ENCODE measurements at regions not wholly inside any gene's neighbourhood (a gene's known extent, or its start where the extent isn't known, plus 50 kb on each side); places are given as distances from the start of the nearest gene placed in this dataset.

DNA sequence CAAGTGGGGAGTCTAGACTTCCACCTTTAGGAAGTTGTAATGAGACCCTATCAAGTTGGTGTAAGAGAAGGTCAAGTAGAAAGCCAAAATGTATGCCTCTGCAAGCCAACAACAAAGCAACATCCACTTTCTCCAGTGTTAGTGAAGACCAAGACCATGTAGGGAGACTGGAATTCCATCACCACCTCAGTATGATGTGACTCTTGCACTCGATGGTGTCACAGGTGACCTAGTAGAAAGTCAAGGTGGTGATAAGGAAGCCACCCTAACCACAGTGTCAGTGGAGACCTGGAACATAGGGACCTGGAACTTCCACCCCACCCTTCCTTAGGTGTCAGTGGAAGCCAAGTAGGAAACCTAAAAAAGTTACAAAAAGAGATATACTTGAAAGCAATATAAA is 278.1 kb upstream of the KCNMB2 start:
- DNase-seq, result no peak

DNA sequence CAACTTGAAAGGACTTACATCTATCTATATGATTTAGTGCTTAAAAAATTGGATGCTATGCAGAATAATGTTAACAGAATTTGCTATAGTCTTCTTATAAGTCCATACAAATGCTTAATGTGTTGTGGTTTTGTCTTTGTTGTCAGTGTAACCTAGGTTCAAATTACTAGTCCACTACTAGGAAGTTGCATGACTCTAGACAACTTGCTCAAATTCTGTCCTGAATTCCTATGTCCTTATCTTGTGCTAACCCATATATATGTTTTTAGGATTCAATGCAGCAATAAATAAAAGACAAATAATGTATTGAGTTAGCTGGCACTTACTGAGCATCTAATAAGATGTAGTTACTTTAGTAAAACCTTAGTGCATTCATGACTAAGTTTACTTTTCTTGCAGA is 276.5 kb upstream of the KCNMB2 start:
- DNase-seq, result no peak

DNA sequence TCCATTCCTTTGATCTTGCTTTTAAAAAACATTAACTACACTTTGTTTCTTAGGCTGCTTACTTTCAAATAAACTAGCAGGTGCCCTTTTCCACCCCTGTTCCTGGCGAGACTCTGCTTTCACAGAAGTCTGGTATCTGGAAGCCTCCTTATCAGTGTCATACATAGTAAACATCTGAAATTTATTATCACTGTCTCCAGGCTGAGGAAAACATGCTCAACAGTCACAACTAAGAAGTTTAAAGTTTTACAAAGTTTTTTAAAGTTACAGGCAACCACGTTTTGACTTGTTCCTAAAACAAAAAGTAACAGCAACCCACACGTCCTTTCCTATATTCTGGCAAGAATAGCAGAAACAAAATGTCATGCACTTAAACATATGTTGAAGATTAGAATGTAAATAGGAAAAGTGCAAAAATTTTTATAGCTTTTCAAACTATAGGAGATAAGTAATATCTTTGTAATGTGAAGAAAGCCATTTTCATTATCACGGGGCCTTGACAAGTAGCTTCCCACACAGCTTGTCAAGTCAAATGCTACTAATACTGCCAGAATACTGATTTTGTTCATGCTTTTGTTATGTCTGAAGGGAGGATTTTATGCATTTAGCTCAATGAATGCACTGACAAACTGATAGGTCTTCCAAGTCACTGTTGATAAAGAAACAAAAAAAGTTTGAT is 275.2 kb upstream of the KCNMB2 start:
- DNase-seq, result no peak

DNA sequence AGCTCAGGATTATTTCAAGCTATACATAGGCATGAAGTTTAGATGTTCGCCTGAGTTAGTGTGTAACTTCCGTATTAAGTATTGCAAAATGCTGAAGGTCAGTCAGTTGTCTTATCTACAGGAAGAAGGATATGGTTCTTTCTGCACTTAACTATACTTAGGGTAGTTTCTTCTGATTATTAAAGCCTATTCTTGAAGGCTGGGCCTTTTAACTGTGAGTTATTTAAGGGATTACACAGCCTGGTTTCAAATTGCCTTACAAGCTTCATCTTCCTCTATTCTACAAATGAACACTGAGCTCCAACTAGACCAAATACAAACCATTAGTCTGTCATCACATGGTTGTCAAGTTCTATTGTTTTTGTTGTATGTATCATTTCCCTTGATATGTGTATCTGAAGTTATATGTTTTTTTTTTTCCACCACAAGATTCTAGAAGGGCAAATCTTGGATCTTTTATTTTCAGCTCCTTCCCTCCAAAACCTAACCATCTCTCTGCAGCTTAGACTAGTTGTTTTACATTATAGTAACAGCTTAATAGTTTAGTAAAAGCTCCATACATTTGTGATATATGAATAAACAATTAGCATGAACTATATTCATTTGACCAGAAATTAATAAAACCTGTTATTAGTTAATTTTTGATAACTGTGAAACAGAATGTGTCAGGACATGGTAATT is 272.9 kb upstream of the KCNMB2 start:
- no peak for DNase-seq

DNA sequence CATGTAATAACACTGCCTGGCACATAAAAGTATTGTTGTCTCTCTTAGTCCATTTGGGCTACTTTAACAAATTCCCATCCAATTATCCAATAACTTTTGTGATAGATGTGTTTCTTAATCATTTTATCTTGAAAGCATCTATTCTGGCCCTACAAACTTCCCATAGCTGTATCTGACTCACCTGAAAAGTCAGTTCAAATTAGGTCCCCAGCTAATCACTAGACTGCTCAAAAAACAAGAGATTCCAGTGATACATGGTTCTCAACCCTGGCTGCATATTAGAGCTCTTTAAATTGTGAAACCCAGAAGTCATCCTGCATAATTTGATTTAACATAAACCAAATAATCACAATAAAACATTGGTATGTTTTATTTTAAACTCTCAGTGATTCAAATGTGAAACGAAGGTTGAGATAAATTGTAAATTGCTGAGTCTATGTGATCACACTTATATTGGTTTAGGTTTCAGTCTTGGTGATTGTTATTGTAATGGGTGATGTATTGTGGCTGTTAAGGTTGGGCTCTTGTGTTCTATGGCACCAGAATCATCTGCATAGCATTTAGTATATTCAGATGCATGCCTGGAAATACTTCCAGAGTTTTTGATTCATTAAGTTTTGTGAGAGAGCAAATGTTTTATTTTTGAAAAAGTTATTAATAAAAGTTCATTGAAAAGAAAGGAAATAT is 268.9 kb upstream of the KCNMB2 start:
- DNase-seq, result no peak

DNA sequence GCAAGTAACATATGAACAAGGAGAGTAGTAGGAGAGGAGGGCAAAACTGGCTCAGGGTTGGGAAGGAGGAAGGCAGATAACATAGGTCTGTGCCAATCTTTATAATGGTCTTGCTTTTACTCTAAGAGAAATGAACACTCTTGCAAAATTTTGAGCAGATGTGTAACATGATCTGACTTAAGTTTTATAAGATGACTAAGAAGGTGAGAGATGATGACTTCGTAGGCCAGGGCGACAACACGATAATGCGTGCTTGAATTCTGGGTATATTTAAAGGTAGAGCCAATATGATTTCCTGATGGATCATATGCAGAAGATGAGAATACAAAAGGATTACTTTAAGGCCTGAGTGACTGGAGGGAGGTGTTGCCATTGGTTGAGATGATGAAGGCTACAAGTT is 265.4 kb upstream of the KCNMB2 start:
- no peak for DNase-seq

DNA sequence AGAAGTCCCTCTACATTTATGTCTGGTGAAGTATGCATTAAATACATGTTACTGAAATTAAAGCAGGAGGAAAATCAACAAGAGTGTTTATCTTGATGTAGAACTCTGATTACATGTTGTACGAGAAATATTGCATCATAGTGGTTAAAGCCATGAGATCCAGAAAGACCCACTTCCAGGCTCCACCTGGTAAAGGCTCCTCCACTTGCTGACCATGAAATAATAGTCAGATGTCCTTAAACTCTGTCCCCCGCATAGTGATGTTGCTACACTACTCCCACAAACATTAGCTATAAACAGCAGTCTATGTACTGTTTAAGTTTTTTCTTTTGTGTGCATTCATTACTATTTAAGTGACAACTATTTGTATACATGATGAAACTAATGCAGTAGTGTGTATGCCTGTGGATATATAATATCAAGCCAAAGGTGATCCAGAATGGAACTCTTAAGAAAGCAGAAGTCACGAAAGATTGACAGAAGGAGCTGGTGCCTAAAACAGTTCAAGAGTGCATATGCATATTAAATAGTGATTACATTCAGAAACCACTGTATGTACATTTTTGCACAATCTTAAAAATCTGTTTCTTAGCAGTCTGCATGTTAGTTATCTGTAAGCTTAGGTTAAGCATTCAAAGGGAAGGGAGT is 264.4 kb upstream of the KCNMB2 start:
- DNase-seq, result no peak

DNA sequence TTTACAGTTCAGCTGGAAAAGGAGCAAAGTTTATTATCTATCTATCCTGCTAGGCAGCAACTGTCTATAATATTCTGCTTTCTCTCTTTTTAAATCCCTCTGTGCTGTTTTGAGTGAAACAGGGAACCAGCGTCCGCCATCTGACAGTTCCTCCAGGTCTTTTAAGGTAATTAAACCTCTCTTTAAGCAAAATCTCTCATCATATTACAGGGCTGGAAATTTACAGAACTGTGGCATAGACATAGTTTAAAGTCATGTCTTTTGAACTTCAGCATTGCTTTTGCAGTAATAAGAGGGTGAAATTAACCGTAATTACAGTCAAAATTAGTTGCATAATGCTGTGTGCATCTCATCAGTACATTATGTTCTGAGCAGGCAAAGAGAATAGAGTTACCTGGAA is 263.4 kb upstream of the KCNMB2 start:
- no peak for DNase-seq

DNA sequence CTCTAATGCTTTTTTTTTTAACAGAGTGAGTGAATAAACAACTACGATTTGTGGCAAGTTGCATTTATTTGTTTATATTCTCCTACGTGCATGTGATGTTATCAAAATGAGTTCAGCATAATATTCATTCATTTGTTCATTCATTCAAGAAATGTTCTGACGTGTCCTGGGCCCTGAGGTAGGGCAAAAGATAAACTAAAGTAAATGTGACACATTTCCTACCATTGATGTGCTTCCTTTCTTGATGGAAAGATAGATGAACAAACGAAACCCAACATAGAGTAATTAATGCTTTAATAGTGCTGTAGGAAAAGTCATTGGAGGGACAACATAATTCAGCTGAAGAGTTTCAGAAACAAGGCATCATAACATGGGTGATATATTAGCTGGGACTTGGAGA is 261.5 kb upstream of the KCNMB2 start:
- DNase-seq, result no peak

DNA sequence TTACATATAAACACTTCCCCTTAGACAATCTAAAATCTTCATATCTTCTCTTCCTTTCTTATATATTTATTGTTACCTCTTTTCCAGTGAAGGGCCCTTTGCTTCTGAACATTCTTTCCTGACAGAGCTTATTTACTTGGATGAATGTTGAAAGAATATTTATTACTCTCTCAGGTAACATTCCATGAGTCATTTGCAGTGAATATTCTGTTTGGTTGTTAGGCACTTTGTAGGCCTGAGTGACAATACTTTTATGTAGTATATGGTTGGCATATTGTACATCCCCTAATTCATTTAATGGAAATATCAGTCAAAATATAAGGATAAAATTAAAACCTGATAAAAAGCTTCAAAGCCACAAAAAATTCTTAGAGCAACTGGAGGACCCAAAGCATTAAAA is 260.9 kb upstream of the KCNMB2 start:
- no peak for DNase-seq

DNA sequence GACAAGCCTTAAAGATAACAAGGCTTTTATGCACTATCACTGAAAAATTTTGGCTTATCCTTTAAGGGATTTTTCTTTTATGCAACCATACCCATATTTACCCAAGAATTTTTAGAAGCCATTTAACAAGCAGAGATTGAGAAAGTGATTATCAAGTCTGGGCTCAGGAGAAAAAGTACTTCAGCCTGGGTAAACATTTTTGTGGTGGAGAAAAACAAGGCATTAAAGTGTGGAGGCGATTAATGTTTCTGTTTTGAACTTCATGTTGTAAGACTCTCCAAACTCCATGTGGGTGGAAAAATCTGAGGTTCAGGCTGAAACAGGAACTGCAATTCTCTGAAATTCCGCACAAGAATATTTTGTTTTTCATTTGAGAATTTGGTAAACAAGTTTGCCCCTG is 260.4 kb upstream of the KCNMB2 start:
- no peak for DNase-seq

DNA sequence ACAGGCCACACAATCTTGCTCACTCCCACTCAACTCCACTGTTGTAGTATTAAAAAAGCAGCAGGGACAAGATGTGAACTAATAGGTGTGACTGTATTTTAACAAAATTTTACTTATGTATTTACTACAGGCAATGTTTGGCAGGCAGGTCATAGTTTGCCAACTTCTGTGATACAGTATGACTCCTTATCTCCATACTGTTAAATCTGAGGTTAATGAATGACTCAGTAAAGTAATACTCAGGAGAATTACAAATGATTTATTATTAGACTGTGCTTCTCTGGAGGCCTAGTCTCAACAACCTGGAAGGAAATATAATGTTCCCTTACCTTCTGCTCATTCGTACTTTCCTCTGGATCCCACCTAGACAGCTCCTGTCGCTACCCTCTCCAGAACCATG is 258.6 kb upstream of the KCNMB2 start:
- no peak for DNase-seq

DNA sequence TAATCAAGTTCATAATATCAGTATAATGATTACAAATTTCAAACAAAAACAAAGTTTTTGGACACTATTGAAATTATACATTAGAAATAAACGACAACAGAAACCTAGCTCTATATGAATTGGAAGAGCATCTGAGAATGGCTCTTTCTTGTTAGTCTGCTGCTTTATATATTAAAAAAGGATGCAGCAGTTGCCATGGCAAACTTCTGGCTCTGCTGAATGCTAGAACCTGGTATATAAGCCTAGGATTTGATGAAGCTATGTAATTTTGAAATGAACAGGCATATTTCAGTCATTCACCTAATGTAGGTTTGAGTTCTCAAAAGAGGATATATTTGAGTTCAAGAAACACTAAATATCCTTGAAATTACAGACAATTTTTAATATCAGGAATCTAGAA is 252.7 kb upstream of the KCNMB2 start:
- DNase-seq, result no peak

DNA sequence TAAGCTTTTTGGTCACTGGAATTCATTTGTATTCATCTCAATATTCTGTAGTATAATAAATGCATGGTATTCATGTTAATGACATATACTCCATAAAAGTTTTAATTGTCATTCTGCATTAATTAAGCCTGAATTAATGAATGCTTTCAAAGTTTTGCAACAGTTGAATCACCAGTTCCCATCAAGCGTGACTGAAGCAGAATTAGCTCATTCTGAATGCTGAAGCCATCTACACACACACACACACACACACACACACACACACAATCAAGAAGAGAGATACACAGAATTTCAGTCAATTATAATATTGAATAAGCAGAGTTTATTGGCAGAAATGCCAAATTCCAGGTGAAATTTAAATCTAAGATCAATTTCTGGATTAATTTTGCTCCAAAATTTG is 252.1 kb upstream of the KCNMB2 start:
- DNase-seq, result no peak

DNA sequence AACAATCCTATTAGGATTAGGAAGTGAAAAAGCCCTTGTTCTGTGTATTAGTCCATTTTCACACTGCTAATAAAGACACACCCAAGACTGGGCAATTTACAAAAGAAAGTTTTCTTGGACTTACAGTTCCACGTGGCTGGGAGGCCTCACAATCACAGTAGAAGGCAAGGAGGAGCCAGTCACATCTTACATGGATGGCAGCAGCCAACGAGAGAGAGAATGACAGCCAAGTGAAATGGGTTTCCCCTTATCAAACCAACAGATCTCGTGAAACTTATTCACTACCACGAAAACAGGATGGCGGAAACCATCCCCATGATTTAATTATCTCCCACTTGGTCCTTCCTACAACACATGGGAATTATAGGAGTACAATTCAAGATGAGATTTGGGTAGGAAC is 248.2 kb upstream of the KCNMB2 start:
- DNase-seq, result no peak

DNA sequence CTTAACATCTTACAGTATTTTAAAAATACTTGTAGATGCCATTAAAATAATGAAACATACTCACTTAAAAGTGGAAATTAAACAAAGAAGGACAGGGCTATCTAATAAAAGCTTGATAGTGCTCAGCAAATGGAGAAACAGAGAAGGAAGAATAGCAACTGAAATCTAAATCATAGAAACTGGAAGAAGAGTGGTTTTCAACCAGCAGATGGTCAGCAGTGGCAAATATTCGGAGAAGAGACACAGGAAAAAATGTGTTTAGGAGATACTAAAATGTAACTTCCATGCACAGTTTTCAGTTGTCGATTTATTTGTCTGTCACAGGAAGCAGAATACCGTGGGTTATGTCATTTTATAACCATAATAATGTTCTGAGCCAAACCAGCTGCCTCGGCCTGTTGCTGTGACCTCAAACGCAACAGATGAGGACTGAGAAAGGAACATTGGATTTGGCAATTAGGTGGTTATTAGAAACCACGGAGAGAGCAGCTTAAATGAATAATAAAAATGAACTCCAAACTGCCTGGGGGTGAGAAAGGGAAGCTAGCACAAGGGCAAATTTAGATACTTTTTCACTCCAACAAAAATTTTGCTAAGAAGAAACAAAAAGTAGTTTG is 246.6 kb upstream of the KCNMB2 start:
- DNase-seq, result no peak

DNA sequence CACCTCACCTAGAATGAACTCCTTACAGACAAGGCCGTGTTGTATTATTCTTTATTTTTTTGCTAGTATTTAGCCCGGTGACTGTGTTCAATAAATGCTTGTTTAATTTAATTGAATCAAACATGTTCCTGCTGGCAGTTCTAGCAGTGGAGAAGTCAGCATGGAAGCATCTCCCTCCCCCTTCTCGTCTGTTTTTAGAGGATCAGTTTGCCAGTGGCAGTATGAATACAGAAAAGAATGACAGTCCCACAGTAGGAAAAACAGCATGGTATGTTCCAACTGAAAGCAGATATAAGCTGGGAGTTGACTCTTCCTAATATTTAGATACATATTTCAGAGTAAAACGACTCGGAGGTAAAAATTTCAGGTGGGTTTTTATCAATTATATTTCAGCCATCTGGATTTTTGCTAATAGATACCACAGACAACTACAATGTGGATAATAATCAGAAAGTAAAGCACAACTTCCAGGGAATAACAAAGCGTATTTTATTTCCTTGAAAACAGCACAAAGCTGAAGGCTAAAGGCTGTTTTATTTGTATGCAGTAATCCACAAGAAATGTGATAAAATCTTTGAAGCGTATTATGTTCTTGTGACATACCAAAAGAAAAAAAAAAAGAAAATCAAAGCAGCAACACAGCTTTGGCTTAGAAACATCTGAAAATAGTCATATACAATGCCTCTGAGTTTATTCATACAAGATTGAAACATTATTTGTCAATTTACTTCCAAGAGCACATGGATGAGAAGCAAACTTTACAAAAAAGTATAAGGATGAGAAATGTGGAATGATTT is 244.5 kb upstream of the KCNMB2 start:
- no peak for DNase-seq

DNA sequence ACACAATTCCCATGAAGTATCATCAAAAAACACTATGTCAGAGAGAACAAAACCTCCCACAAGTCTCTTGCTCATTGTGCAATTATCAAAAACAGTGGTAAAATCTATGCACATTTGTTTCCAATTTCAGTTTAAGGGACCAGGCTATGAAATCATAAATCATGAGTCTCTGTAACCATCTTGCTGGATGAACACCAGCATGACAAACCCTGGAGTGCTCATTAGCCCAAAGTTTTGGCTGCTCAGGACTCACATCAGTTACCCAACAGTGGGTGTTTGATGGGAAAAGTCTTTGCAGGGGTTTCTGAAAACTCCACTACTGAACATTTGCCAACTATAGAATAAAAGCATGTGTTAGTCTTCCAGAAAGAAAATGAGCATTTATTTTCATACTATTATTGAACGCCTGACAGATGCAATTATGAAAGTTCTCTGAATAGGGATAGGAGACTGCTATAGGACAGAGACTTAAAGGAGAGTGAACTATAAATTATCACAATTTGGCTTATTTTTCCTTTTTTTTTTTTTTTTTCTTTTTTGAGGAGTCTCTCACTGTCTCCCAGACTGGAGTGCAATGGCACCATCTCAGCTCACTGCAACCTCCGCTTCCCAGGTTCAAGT is 240.8 kb upstream of the KCNMB2 start:
- DNase-seq, result no peak

DNA sequence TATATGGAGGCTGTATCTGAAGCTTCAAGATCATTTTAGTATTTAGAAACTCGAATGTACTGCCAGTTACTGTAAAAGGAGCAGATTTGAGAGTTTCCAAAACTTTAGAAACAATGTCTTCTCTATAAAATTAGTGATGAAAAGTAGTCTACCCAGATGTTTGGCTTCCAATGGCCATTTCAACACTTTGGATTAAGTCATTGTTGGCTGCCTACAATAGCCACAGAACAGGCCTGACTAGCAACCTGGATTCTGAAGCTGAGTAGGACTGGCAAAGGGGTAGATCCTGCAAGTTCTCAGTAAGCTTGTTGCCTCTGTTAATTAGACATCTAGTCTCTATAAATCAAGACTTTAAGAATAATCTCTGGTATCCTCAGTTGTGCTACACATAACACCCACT is 239.0 kb upstream of the KCNMB2 start:
- no peak for DNase-seq

DNA sequence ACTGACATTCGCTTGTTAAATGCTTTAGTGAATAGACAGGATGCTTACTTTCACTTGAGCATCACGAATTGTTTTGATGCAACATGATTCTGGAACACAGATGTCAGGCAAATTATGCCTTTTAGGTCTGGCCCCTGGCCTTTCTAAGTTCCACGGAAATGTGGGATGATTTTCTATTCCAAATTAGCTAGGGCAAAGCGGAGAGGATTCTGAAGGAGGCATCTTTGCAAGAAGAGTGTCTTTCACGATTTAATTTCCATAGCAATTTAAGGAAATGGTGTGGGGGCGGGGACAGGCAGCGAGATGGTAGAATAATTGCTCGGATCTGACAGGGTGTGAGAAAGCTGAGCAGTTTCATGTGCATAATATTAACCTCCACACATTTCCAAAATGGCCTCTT is 238.5 kb upstream of the KCNMB2 start:
- no peak for DNase-seq

DNA sequence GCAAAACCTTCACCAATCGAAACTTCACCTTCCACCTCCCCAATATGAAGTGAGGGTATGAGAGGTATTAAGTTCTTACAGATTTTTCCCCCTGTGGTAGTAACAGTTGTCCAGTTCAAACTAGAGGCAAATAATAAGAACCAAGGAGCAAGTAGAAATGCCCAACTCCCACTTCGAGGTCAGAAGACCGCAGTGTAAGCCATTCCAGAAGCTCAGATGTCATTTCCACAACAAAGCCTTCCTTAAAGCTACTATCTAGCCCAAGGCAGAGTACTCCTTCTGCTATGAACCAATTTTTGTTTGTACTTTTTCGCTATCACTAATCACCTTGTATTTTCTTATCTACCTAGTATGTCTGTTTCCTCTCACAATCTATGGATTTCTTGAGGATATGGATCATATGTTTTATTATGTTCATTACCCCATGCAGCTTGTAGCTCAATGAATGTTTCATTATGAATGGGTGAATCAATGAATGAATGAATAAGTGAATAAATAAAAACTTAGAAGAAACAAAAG is 235.7 kb upstream of the KCNMB2 start:
- no peak for DNase-seq
